HepG2 (cell line): ENCODE measurements at regions not wholly inside any gene's neighbourhood (a gene's known extent, or its start where the extent isn't known, plus 50 kb on each side); places are given as distances from the start of the nearest gene placed in this dataset.

Source experiments
- ATAC-seq: fragments of 200-7000 bp; cut with Tn5 transposase; 3 replicates; pipeline ENCODE4 v1.9.1; 2020; ENCODE audit warnings: mild to moderate bottlenecking, moderate library complexity
- BruUV-seq: library from RNA; stranded (reverse); fragments of 400-500 nt; replicated peaks from 2 replicates; lab custom pipeline; 2021; lab: Mats Ljungman, UMichigan
- CTCF ChIA-PET: fragments of 300-600 bp; formaldehyde crosslinking; extraction: SDS; loops from one replicate; lab custom pipeline; 2021; ENCODE audit warnings: low total read pairs, inconsistent platforms, low intra/inter-chr PET ratio; lab: Yijun Ruan, JAX
- POLR2A ChIA-PET: fragments of 350-600 bp; sonication (Branson Sonifier 250); formaldehyde crosslinking; loops from one replicate; lab custom pipeline; 2020; ENCODE audit warnings: antibody characterized with exemption, inconsistent platforms; lab: Yijun Ruan, JAX
- DNase-seq: peaks from one replicate; pipeline ENCODE4 v3.0.0-alpha.2; 2015; ENCODE audit warnings: low spot score
- FAIRE-seq: peaks from 3 replicates; lab custom pipeline; 2011; peaks lifted over from hg19 to GRCh38; lab: Jason Lieb, UNC
- H2AFZ ChIP-seq: one replicate; pipeline ENCODE4 v1.6.1; 2011; ENCODE audit warnings: low read length, inconsistent platforms
- H3K27ac ChIP-seq: fragments of 300-600 bp; 3 replicates; pipeline ENCODE4 v1.8.0; 2011; ENCODE audit warnings: mixed run types, mild to moderate bottlenecking, mixed read lengths, low read length, inconsistent platforms; ENCODE audit not compliant: insufficient read depth; ENCODE audit errors: extremely low read length
- H3K27me3 ChIP-seq, 2 experiments: fragments of 200-600 bp in 1 of 2; 2 replicates in 1 of 2; 3 replicates in 1 of 2; pipeline versions ENCODE4 v1.6.0 to v1.8.0; 2011; ENCODE audit warnings: low read length in 2 of 2, mild to moderate bottlenecking in 2 of 2, moderate library complexity in 2 of 2, inconsistent platforms in 1 of 2; ENCODE audit not compliant: insufficient read depth in 2 of 2, control insufficient read depth in 1 of 2
- H3K36me3 ChIP-seq, 2 experiments: fragments of 200-600 bp in 1 of 2; replicated peaks in 1 of 2; 2 replicates in 1 of 2; 3 replicates in 1 of 2; pipeline versions ENCODE4 v1.5.1 to v1.8.0; 2011; ENCODE audit warnings: low read length in 2 of 2, inconsistent platforms in 1 of 2; ENCODE audit not compliant: insufficient read depth in 2 of 2, control insufficient read depth in 1 of 2
- H3K4me1 ChIP-seq: 2 replicates; pipeline ENCODE4 v1.5.1; 2012; ENCODE audit warnings: low read length, inconsistent platforms; ENCODE audit not compliant: insufficient read depth
- H3K4me2 ChIP-seq: 2 replicates; pipeline ENCODE4 v1.6.0; 2011; ENCODE audit warnings: low read depth, low read length, inconsistent platforms
- H3K4me3 ChIP-seq, 3 experiments: fragments of 200-600 bp in 1 of 3; sonication (generic), shearing (Covaris generic) in 1 of 3; replicated peaks in 1 of 3; 2 replicates each; pipeline ENCODE4 v1.5.1; 2011 to 2016; ENCODE audit warnings: low read length in 3 of 3, inconsistent platforms in 2 of 3, low read depth in 2 of 3, mild to moderate bottlenecking in 2 of 3, control low read depth in 1 of 3, mixed read lengths in 1 of 3; ENCODE audit not compliant: insufficient read depth in 1 of 3
- H3K79me2 ChIP-seq: one replicate; pipeline ENCODE4 v1.6.1; 2011; ENCODE audit warnings: low read length, inconsistent platforms; ENCODE audit not compliant: insufficient read depth
- H3K9ac ChIP-seq: 2 replicates; pipeline ENCODE4 v1.6.0; 2011; ENCODE audit warnings: mild to moderate bottlenecking, low read depth, low read length, inconsistent platforms; ENCODE audit not compliant: insufficient read depth
- H3K9me3 ChIP-seq: 2 replicates; pipeline ENCODE4 v1.5.1; 2012; ENCODE audit warnings: mild to moderate bottlenecking, low read length
- H4K20me1 ChIP-seq: 2 replicates; pipeline ENCODE4 v1.6.0; 2011; ENCODE audit warnings: inconsistent platforms, mild to moderate bottlenecking, low read length, moderate library complexity; ENCODE audit not compliant: insufficient read depth
- ATAD3A ChIP-seq: sonication (generic); formaldehyde crosslinking; IDR thresholded peaks from 2 replicates; pipeline ENCODE4 v1.4.0; 2020; ENCODE audit warnings: missing genetic modification reagents
- HDAC1 ChIP-seq: sonication (generic); formaldehyde crosslinking; IDR thresholded peaks from 2 replicates; pipeline ENCODE4 v1.5.1; 2020; ENCODE audit warnings: mild to moderate bottlenecking, missing genetic modification reagents
- MZF1 ChIP-seq: sonication (generic); formaldehyde crosslinking; IDR thresholded peaks from 2 replicates; pipeline ENCODE4 v1.8.1; 2023; ENCODE audit warnings: mild to moderate bottlenecking, missing genetic modification reagents, borderline replicate concordance
- ONECUT2 ChIP-seq: sonication (generic); formaldehyde crosslinking; IDR thresholded peaks from 2 replicates; pipeline ENCODE4 v1.4.0; 2020; ENCODE audit warnings: missing genetic modification reagents
- SMARCC2 ChIP-seq: fragments of 450-650 bp; IDR thresholded peaks from 2 replicates; pipeline ENCODE4 v1.6.1; 2017; ENCODE audit warnings: antibody characterized with exemption, mild to moderate bottlenecking
- SP4 ChIP-seq: sonication (generic); formaldehyde crosslinking; IDR thresholded peaks from 2 replicates; pipeline ENCODE4 v1.8.1; 2023; ENCODE audit warnings: mild to moderate bottlenecking, missing genetic modification reagents
- ZNF460 ChIP-seq: sonication (generic); formaldehyde crosslinking; IDR thresholded peaks from 2 replicates; pipeline ENCODE4 v1.5.1; 2020; ENCODE audit warnings: missing genetic modification reagents, mild to moderate bottlenecking, borderline replicate concordance
- ZNF543 ChIP-seq: sonication (generic); formaldehyde crosslinking; IDR thresholded peaks from 2 replicates; pipeline ENCODE4 v1.4.0; 2020; ENCODE audit warnings: mild to moderate bottlenecking, missing genetic modification reagents
- ZNF567 ChIP-seq: sonication (generic); formaldehyde crosslinking; IDR thresholded peaks from 2 replicates; pipeline ENCODE4 v1.8.1; 2023; ENCODE audit warnings: mild to moderate bottlenecking, missing genetic modification reagents, borderline replicate concordance
- ZNF660 ChIP-seq: sonication (generic); formaldehyde crosslinking; IDR thresholded peaks from 2 replicates; pipeline ENCODE4 v1.5.1; 2020; ENCODE audit warnings: mild to moderate bottlenecking, low read depth, missing genetic modification reagents, borderline replicate concordance
- WGBS: methylation state at CpG from one replicate; pipeline ENCODE4 v1.1.6; 2017; ENCODE audit warnings: low lambda C conversion rate; 5-methylcytosine and 5-hydroxymethylcytosine counted together
- in situ Hi-C: cut with HindIII; loops from 2 replicates; pipeline ENCODE4 v1.10.0; 2017; ENCODE audit warnings: low pct_unique_long_range_greater_than_20kb; ENCODE audit not compliant: extremely low pct_ligation_motif_present
- intact Hi-C: fragments of 100-400 bp; cut with micrococcal nuclease; formaldehyde crosslinking; loops from one replicate; pipeline ENCODE4 v1.10.0; 2022; ENCODE audit not compliant: unreplicated experiment
- TF ChIP-seq, protein P1 (sequence below): sonication (generic); formaldehyde crosslinking; conservative IDR thresholded peaks from 2 replicates; pipeline ENCODE4 v1.8.0; 2022; ENCODE audit warnings: missing genetic modification reagents
- TF ChIP-seq, protein P2 (sequence below), 2 experiments: sonication (generic) in 1 of 2; formaldehyde crosslinking in 1 of 2; IDR thresholded peaks; 2 replicates each; pipeline versions ENCODE4 v1.4.0 to v1.6.1; 2016 to 2020; ENCODE audit warnings: borderline replicate concordance in 1 of 2, low read depth in 1 of 2, mild to moderate bottlenecking in 1 of 2, missing genetic modification reagents in 1 of 2
- TF ChIP-seq, protein P3 (sequence below): sonication (generic); formaldehyde crosslinking; IDR thresholded peaks from 2 replicates; pipeline ENCODE4 v1.5.1; 2020; ENCODE audit warnings: mild to moderate bottlenecking, missing genetic modification reagents, moderate library complexity

DNA sequence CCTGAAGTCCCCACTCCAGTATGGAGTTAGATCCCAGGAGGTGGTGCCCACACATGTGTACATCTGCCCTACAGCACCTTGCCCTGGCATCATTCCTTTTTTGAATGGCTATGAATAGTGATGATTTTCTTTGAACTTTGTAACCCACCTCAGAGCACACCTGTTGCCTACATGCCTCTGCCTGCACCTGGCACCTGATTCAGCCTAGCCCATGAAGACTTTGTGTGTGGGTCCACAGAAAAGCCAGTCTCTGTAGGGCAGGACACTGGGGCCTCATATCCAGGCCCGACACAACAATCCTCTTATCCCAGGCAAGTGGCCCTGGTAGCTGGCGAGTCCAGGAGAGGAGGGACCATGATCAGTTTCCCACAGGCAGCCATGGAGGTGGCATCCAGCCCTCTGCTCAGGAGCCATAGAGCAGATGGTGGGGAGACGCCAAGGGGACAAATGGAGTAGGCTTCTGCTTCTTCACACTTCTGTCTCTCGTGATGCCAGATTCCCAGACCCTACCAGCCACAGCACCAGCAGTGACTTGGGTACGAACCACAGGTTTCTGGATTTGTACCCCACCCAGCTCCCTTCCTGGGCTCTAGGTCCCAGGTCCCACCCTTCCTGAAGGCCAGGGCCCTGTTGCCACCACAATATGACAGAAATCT is 230.7 kb downstream of the UACA start:
- BruUV-seq, result no TSS peak
- Histone ChIP-seq H4K20me1 (no peaks in the 10 kb centered on the region), H3K9me3 (no peaks in the 10 kb centered on the region), H3K27me3 (peaks cover 0 to 8% of the 10 kb centered on the region in 2 experiments; a peak in 1 of 5 replicates), H2AFZ (no peak overlapping the region), H3K9ac (no peak overlapping the region), H3K36me3 (no peaks in the 10 kb centered on the region)
- ChIA-PET CTCF (no interaction called here), POLR2A (no interaction called here)
- ATAC-seq (no peak), FAIRE-seq (no peak), DNase-seq (no peak)
- WGBS, result 17% methylated on average over 3 of the region's 5 CpGs
- intact Hi-C loops, result no loop called here
- TF ChIP-seq ZNF543 (no peak), ZNF460 (CRISPR knock-in tag) (no peak), ZNF567 (CRISPR knock-in tag) (no peak), ZNF660 (CRISPR knock-in tag) (no peak), SP4 (CRISPR knock-in tag) (no peak), MZF1 (CRISPR knock-in tag) (no peak), SMARCC2 (no peak), ONECUT2 (CRISPR knock-in tag) (no peak), HDAC1 (CRISPR knock-in tag) (no peak), ATAD3A (CRISPR knock-in tag) (no peak)
- TF ChIP-seq, protein P1, sequence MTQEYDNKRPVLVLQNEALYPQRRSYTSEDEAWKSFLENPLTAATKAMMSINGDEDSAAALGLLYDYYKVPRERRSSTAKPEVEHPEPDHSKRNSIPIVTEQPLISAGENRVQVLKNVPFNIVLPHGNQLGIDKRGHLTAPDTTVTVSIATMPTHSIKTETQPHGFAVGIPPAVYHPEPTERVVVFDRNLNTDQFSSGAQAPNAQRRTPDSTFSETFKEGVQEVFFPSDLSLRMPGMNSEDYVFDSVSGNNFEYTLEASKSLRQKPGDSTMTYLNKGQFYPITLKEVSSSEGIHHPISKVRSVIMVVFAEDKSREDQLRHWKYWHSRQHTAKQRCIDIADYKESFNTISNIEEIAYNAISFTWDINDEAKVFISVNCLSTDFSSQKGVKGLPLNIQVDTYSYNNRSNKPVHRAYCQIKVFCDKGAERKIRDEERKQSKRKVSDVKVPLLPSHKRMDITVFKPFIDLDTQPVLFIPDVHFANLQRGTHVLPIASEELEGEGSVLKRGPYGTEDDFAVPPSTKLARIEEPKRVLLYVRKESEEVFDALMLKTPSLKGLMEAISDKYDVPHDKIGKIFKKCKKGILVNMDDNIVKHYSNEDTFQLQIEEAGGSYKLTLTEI (CRISPR knock-in tag), result no peak
- TF ChIP-seq, protein P2, sequence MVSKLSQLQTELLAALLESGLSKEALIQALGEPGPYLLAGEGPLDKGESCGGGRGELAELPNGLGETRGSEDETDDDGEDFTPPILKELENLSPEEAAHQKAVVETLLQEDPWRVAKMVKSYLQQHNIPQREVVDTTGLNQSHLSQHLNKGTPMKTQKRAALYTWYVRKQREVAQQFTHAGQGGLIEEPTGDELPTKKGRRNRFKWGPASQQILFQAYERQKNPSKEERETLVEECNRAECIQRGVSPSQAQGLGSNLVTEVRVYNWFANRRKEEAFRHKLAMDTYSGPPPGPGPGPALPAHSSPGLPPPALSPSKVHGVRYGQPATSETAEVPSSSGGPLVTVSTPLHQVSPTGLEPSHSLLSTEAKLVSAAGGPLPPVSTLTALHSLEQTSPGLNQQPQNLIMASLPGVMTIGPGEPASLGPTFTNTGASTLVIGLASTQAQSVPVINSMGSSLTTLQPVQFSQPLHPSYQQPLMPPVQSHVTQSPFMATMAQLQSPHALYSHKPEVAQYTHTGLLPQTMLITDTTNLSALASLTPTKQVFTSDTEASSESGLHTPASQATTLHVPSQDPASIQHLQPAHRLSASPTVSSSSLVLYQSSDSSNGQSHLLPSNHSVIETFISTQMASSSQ (IDR thresholded peaks at IDR 0.05; ENCODE audit: low read depth), result no peak
- TF ChIP-seq, protein P2 (CRISPR knock-in tag; IDR thresholded peaks at IDR 0.05; ENCODE audit: borderline replicate concordance), result no peak
- TF ChIP-seq, protein P3, sequence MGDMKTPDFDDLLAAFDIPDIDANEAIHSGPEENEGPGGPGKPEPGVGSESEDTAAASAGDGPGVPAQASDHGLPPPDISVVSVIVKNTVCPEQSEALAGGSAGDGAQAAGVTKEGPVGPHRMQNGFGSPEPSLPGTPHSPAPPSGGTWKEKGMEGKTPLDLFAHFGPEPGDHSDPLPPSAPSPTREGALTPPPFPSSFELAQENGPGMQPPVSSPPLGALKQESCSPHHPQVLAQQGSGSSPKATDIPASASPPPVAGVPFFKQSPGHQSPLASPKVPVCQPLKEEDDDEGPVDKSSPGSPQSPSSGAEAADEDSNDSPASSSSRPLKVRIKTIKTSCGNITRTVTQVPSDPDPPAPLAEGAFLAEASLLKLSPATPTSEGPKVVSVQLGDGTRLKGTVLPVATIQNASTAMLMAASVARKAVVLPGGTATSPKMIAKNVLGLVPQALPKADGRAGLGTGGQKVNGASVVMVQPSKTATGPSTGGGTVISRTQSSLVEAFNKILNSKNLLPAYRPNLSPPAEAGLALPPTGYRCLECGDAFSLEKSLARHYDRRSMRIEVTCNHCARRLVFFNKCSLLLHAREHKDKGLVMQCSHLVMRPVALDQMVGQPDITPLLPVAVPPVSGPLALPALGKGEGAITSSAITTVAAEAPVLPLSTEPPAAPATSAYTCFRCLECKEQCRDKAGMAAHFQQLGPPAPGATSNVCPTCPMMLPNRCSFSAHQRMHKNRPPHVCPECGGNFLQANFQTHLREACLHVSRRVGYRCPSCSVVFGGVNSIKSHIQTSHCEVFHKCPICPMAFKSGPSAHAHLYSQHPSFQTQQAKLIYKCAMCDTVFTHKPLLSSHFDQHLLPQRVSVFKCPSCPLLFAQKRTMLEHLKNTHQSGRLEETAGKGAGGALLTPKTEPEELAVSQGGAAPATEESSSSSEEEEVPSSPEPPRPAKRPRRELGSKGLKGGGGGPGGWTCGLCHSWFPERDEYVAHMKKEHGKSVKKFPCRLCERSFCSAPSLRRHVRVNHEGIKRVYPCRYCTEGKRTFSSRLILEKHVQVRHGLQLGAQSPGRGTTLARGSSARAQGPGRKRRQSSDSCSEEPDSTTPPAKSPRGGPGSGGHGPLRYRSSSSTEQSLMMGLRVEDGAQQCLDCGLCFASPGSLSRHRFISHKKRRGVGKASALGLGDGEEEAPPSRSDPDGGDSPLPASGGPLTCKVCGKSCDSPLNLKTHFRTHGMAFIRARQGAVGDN, result no peak
- TF ChIP-seq, all 625 proteins: peak for 0
- Histone ChIP-seq H3K4me1 (peaks cover 26% of the 10 kb centered on the region), H3K4me3 (no peak overlapping the region), H3K4me2 (no peak overlapping the region), H3K27ac (no peak overlapping the region), H3K79me2 (no peaks in the 10 kb centered on the region)
- in situ Hi-C loops, result no loop called here
